Body of pancreas (tissue), 4 donors: ENCODE measurements at regions not wholly inside any gene's neighbourhood (a gene's known extent, or its start where the extent isn't known, plus 50 kb on each side); places are given as distances from the start of the nearest gene placed in this dataset.
"Not testable (repeated sequence)": the region's sequence is repeated elsewhere in the genome, so short reads cannot be mapped to it uniquely, and the experiment has no call there.

Experiments used
- ATAC-seq: fragments of 150-250 bp; one replicate; pipeline ENCODE4 v1.9.1; 2016
- DNase-seq, 4 donors: peaks; one replicate each; pipeline ENCODE4 v3.0.0-alpha.2; 2019
- H3K27ac ChIP-seq, 4 donors: fragments of 200-600 bp; sonication (generic); 1 replicate in 3 of 4; 2 replicates in 1 of 4; pipeline versions ENCODE4 v1.5.1 to v1.6.1; 2016 to 2019; ENCODE audit warnings: mild to moderate bottlenecking in 1 of 4, mixed read lengths in 1 of 4, moderate library complexity in 1 of 4
- H3K27me3 ChIP-seq, 2 donors: fragments of 200-600 bp; sonication (generic); one replicate each; pipeline ENCODE4 v1.6.0; 2016; ENCODE audit warnings: mild to moderate bottlenecking in 1 of 2
- H3K36me3 ChIP-seq, 2 donors: fragments of 200-600 bp; sonication (generic); replicated peaks in 1 of 2; 2 replicates each; pipeline ENCODE4 v1.5.1; 2016; ENCODE audit warnings: low read depth in 2 of 2; ENCODE audit not compliant: insufficient read depth in 1 of 2
- H3K4me1 ChIP-seq: fragments of 200-600 bp; sonication (generic); one replicate; pipeline ENCODE4 v1.6.0; 2016
- H3K4me3 ChIP-seq, 2 donors: fragments of 200-600 bp; sonication (generic); 1 replicate in 1 of 2; 2 replicates in 1 of 2; pipeline ENCODE4 v1.5.1; 2016 to 2019
- H3K9me3 ChIP-seq, 3 donors: fragments of 200-600 bp; sonication (generic); 1 replicate in 2 of 3; 2 replicates in 1 of 3; pipeline ENCODE4 v1.5.1; 2016
- CTCF ChIP-seq, 7 experiments: fragments of 450-650 bp in 4 of 7; fragments of 200-600 bp in 3 of 7; sonication (generic) in 3 of 7; IDR thresholded peaks; one replicate each; pipeline ENCODE4 v1.5.1; 2016 to 2019; ENCODE audit warnings: antibody characterized with exemption in 7 of 7
- POLR2A ChIP-seq, 3 donors: fragments of 450-650 bp; IDR thresholded peaks; one replicate each; pipeline ENCODE4 v1.6.1; 2016; ENCODE audit warnings: antibody characterized with exemption in 3 of 3, mild to moderate bottlenecking in 2 of 3
- WGBS, 2 donors: methylation state at CpG; one replicate each; pipeline ENCODE4 v1.1.5; 2017; 5-methylcytosine and 5-hydroxymethylcytosine counted together
- intact Hi-C: fragments of 100-400 bp; cut with DNase I; formaldehyde crosslinking; loops from one replicate; pipeline ENCODE4 v1.15.1; 2023

- H3K4me1 ChIP-seq: no peaks in the 10 kb centered on the region
- TF ChIP-seq POLR2A (IDR thresholded peaks at IDR 0.05) (no peak), CTCF (IDR thresholded peaks at IDR 0.05) (no peak)
- no peak for DNase-seq
- no peaks in the 10 kb centered on the region for H3K9me3 ChIP-seq
- intact Hi-C loops: no loop called here
- H3K4me3 ChIP-seq: no peak overlapping the region
- no peak for ATAC-seq
- H3K27me3 ChIP-seq: peaks cover 0 to 9% of the 10 kb centered on the region in 2 donors
- H3K36me3 ChIP-seq: no peaks in the 10 kb centered on the region
- no peak overlapping the region for H3K27ac ChIP-seq
- 69 to 71% methylated on average over 20 to 25 of the region's 25 CpGs for WGBS, 2 donors
Observed at GRCh38 chr13:112175162-112176075, 108.5 kb downstream of the SOX1 start.

GRCh38 chr13:112176141-112177119, 109.5 kb downstream of the SOX1 start:
- H3K36me3 ChIP-seq, intact Hi-C loops, H3K27me3 ChIP-seq, H3K27ac ChIP-seq, H3K4me3 ChIP-seq, DNase-seq, ATAC-seq, H3K4me1 ChIP-seq, H3K9me3 ChIP-seq: not testable (repeated sequence)
- 74 to 77% methylated on average over 12 to 30 of the region's 34 CpGs for WGBS, 2 donors

- H3K9me3 ChIP-seq: no peaks in the 10 kb centered on the region
- no peak overlapping the region for H3K27ac ChIP-seq
- no peaks in the 10 kb centered on the region for H3K4me1 ChIP-seq
- intact Hi-C loops: no loop called here
- WGBS, 2 donors: 46 to 47% methylated on average over 12 of the region's 12 CpGs
- H3K36me3 ChIP-seq: no peaks in the 10 kb centered on the region
- TF ChIP-seq CTCF (IDR thresholded peaks at IDR 0.05) (no peak), POLR2A (IDR thresholded peaks at IDR 0.05) (no peak)
- ATAC-seq (peak; percentile 35), DNase-seq (peak in 2 of 4 donors; percentile 25 to 34)
- H3K27me3 ChIP-seq: no peaks in the 10 kb centered on the region
- no peak overlapping the region for H3K4me3 ChIP-seq
Observed at GRCh38 chr13:112177450-112178288, 110.7 kb downstream of the SOX1 start.

- DNase-seq (no peak), ATAC-seq (no peak)
- no peaks in the 10 kb centered on the region for H3K36me3 ChIP-seq
- H3K9me3 ChIP-seq: no peaks in the 10 kb centered on the region
- 41% methylated on average over 5 of the region's 5 CpGs; no CpG with 5 or more reads in 1 of the 2 donors for WGBS, 2 donors
- no peaks in the 10 kb centered on the region for H3K27me3 ChIP-seq
- no peak overlapping the region for H3K4me3 ChIP-seq
- intact Hi-C loops: no loop called here
- TF ChIP-seq CTCF (IDR thresholded peaks at IDR 0.05) (no peak), POLR2A (IDR thresholded peaks at IDR 0.05) (no peak)
- no peaks in the 10 kb centered on the region for H3K4me1 ChIP-seq
- H3K27ac ChIP-seq: no peak overlapping the region
Observed at GRCh38 chr13:112178769-112179168, 111.8 kb downstream of the SOX1 start.
